ENCODE measurements at regions not wholly inside any gene's neighbourhood (a gene's known extent, or its start where the extent isn't known, plus 50 kb on each side); places are given as distances from the start of the nearest gene placed in this dataset.

DNA sequence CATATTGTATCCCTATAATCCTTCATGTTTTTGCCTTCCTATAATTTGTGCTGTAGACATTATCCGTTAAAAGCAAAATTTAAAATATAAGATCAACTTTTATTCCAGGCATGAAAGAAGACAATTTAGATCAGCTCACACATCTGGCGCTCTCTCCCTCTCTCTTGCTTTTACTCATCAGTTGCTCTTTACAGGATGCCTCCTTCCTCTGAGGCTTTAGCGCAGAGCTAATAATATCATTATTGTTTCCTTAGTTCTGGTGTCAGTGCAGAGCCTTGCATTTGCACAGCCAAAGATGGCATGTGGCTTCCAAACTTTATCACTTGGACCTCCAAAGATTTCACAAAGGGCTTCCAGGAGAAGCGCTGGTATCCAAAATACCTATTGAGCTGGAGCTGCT, 295.1 kb downstream of the FGF9 start:
- in situ Hi-C loops (cut with HindIII; ENCODE audit: low pct_unique_long_range_greater_than_20kb, low sequenced_read_pairs): no loop called here
- DNase-seq (ENCODE audit: low read depth, low spot score): no peak

DNA sequence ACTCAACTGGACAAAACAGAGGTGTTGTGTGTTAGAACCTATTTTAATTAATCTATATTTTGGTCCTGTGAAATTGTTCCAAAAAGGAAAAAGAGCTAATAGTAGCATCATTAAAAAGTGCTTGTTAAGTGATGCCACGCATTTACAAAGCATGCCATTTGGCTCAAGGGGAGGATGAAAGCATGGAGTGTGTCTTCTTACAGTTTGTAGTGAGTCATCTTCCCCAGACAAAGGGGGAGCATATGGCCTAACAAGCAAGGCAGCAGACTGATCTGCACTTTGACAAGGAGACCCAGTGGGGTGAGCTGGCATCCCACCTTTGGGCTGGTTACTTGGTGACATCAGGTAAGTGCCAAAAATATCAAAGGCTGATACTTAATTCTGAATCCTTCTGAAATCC, 297.0 kb downstream of the FGF9 start:
- DNase-seq (ENCODE audit: low read depth, low spot score): no peak
- in situ Hi-C loops (cut with HindIII; ENCODE audit: low pct_unique_long_range_greater_than_20kb, low sequenced_read_pairs): no loop called here

DNA sequence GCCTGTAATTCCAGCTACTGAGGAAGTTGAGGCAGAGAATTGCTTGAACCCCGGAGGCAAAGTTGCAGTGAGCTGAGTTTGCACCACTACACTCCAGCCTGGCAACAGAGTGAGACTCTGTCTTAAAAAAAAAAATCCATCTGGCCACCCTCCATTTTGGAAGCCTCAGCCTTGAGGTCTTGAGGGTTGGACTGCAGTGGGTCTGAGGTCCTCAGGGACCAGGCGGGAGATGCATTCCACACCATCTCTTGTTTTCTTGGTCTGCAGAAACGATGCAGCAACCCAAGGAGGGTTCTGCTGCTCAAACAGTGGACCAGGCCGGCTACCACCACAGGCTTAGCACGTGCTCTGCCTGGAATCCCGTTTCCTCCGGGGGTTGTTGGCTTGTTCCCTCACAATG, 299.3 kb downstream of the FGF9 start:
- in situ Hi-C loops (cut with HindIII; ENCODE audit: low pct_unique_long_range_greater_than_20kb, low sequenced_read_pairs): no loop called here
- no peak for DNase-seq (ENCODE audit: low read depth, low spot score)

GRCh38 chr13:21970918-21971317, 300.0 kb downstream of the FGF9 start:
- in situ Hi-C loops (cut with HindIII; ENCODE audit: low pct_unique_long_range_greater_than_20kb, low sequenced_read_pairs): no loop called here
- DNase-seq (ENCODE audit: low read depth, low spot score): no peak

DNA sequence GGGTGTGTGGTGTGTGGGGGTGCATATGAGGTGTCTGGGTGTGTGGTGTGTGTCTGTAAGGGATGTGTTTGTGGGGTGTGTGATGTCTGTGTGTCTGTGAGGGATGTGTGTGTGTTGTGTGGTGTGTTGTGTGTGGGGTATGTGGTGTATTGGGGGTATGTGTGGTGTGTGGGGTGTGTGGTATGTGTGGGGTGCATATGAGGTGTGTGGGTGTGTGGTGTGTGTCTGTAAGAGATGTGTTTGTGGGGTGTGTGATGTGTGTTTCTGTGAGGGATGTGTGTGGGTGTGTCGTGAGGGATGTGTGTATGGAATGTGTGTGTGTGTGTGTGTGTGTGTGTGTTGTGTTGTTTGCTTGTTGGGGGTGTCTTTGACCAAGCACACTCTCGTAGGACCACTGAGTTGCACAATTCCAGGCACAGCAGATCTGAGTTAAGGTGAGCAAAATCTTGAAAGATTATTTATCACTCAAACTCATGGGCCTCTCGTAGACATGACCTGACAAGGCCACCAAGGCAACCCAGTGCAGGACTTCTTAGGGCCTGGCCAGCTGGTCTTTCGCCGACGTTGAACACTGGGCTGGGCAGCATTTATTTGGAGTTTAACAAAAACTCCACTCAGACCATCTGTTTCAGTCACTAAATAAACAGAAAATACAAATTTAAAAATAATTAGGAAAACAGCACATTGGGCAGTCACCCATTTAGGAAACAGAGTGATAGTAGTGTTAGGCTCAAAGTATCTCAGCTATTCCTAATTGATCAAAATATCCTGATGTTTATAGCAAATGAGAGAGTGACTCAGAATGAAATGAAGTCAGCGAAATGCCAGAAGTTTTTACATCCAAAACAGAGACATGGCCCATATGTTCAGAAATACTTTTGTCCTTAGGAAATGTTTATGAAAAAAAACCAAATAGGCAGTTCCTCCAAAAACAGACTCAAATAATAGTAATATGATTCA, 301.1 kb downstream of the FGF9 start:
- no peak for DNase-seq (ENCODE audit: low read depth, low spot score)
- in situ Hi-C loops (cut with HindIII; ENCODE audit: low pct_unique_long_range_greater_than_20kb, low sequenced_read_pairs): no loop called here

DNA sequence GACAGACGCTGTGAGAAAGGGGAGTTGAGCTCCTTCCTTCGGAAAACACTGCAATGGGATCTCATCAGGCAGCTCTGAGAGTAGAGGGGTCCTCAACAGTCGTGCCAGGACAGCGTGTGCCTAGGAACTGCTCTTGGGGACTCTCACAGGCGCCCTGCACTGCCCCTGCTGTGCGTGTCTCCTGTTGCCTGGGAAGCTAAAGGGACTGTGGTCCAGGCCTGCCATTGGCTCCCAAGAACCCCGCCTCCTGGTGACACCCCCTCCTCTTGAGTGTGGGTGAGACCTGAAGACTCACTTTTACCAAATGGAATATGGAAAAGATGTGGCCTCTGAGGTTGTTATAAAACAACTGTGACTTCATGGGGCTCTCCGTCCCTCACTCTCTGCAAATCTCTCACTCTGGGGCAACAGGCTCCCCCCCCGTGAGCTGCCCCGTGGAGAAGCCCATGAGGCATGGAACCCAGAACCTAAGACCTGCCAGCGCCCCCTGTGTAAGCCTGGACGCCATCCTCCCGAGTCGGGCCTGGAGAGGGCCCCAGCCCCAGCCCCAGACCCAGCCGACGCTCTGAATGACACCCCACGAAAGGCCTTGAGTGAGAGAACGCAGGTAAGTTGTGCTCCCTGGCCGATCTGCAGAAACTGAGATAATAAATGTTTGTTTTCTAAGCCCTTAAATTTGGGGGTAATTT, 302.7 kb downstream of the FGF9 start:
- DNase-seq (ENCODE audit: low read depth, low spot score): no peak
- in situ Hi-C loops (cut with HindIII; ENCODE audit: low pct_unique_long_range_greater_than_20kb, low sequenced_read_pairs): no loop called here

- no peak for DNase-seq (ENCODE audit: low read depth, low spot score)
- in situ Hi-C loops (cut with HindIII; ENCODE audit: low pct_unique_long_range_greater_than_20kb, low sequenced_read_pairs): no loop called here
Measured at GRCh38 chr13:21974741-21975140, 303.9 kb downstream of the FGF9 start.

DNA sequence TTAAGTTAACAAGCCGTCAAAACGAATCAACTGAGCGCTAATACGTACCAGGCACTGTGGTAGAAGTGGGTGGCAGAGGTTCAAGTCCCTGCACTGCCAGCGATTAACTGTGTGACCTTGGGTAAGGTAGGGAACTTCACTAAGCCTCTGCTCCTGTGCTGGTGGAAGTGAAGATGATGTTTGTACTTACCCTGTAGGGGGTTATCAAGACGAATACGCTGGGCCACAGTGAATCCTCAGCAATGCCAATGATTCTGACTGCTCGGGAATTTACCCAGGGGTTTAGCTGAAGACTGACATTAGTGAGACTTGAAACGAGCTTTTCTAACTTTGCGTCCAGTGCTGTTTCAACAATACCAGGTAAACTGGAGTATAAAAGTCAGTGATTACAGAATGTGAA, 305.3 kb downstream of the FGF9 start:
- DNase-seq (ENCODE audit: low read depth, low spot score): no peak
- in situ Hi-C loops (cut with HindIII; ENCODE audit: low pct_unique_long_range_greater_than_20kb, low sequenced_read_pairs): no loop called here

- in situ Hi-C loops (cut with HindIII; ENCODE audit: low pct_unique_long_range_greater_than_20kb, low sequenced_read_pairs): no loop called here
- no peak for DNase-seq (ENCODE audit: low read depth, low spot score)
Measured at GRCh38 chr13:21979161-21979806, 308.4 kb downstream of the FGF9 start.

DNA sequence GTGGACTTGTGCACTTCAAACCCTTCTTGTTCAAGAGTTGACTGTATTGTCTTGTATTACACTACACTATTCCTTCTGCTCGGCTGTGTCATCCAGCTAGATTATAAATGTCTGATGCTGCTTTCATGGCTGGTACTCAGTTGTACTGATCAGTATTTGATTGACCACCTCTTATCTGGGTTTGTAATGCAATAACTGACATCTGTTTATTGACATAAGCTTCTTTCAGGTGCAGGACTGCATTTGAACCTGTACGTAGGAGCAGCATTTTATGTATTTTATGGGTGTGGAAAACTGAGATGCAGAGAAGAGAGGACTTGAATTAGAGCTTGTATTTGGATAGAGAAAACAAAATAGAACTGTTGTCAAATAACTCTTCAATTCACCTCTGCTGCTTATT, 309.2 kb downstream of the FGF9 start:
- in situ Hi-C loops (cut with HindIII; ENCODE audit: low pct_unique_long_range_greater_than_20kb, low sequenced_read_pairs): no loop called here
- DNase-seq (ENCODE audit: low read depth, low spot score): no peak

DNA sequence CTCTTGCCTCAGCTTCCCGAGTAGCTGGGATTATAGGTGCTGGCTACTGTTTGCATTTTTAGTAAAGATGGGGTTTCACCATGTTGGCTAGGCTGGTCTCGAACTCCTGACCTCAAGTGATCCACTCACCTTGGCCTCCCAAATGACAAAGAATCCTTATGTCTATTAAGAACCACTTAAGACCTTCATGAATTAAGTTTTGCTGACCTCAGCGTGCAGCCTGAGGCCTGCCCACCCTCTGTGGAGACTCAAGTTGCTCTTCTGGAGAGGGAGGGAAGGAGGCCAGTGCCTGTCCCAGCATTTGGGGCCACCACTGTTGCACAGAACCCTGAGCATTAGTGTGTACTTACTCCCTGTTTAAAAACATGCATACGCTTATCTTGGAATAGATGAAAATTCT, 313.3 kb downstream of the FGF9 start:
- DNase-seq (ENCODE audit: low read depth, low spot score): no peak
- in situ Hi-C loops (cut with HindIII; ENCODE audit: low pct_unique_long_range_greater_than_20kb, low sequenced_read_pairs): no loop called here

DNA sequence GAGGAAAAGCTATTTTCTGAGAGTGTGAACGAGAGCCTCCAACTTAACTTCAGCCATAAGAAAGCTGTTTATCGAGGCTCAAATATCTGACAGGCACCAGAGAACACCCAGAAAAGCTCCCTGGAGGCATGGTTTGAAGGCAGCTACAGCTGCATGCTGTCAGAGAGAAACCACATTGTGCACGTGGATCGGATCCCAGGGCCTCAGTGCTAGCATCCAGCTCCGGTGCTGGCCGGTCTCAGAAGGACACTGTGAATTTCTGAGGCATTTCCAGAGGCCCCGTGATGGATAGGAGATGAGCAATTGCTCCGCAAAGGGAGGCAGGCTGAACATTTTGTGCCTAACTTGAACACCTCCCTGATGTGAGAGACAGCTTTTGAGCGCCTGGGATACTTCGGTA, 315.7 kb downstream of the FGF9 start:
- in situ Hi-C loops (cut with HindIII; ENCODE audit: low pct_unique_long_range_greater_than_20kb, low sequenced_read_pairs): no loop called here
- no peak for DNase-seq (ENCODE audit: low read depth, low spot score)

- in situ Hi-C loops (cut with HindIII; ENCODE audit: low pct_unique_long_range_greater_than_20kb, low sequenced_read_pairs): no loop called here
- DNase-seq (ENCODE audit: low read depth, low spot score): no peak
Measured at GRCh38 chr13:21987793-21988192, 316.9 kb downstream of the FGF9 start.

DNA sequence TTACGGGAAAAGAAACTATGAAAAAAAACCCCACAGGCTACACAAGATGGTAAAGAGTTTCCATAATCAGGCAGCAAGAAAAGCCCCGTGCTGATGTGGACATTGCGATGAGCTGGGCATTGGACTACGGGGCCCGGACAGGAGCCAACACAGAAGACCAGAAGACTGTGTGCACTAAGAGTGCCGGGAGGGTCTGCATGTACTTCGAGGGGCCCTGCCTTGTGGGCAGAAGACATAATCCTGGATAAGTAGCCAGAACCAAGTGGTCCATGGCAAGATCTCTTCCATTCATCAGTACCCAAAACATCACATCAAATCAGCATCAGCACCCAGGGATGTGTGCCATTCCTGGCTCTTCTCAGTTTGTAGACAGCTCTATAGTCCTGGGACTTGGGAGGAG, 317.8 kb downstream of the FGF9 start:
- no peak for DNase-seq (ENCODE audit: low read depth, low spot score)
- in situ Hi-C loops (cut with HindIII; ENCODE audit: low pct_unique_long_range_greater_than_20kb, low sequenced_read_pairs): no loop called here

- in situ Hi-C loops (cut with HindIII; ENCODE audit: low pct_unique_long_range_greater_than_20kb, low sequenced_read_pairs): no loop called here
- DNase-seq (ENCODE audit: low read depth, low spot score): no peak
Measured at GRCh38 chr13:21996049-21996448, 325.2 kb downstream of the FGF9 start.

GRCh38 chr13:21997726-21998125, 326.9 kb downstream of the FGF9 start:
- no peak for DNase-seq (ENCODE audit: low read depth, low spot score)
- in situ Hi-C loops (cut with HindIII; ENCODE audit: low pct_unique_long_range_greater_than_20kb, low sequenced_read_pairs): no loop called here

GRCh38 chr13:21998279-21998990, 327.6 kb downstream of the FGF9 start:
- in situ Hi-C loops (cut with HindIII; ENCODE audit: low pct_unique_long_range_greater_than_20kb, low sequenced_read_pairs): no loop called here
- DNase-seq (ENCODE audit: low read depth, low spot score): no peak

DNA sequence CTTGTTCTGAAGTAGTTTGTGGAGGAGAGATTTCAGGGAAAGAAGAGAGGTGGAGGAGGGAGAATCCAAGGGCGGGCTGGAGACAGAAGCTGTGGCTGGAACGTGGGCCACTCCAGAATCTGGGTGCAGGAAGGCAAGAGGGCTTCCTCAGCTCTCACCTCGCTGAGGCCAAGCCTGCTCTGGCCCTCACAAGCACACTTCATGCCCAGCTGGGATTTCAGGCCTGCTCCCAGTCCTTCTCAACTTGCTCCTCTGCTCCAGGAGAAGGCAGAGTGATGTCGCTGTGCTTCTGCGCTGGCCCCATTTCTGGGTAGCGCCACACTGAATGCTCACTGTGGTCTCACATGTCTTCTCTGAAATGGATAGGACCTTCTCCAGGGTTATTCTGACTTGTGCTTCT, 328.8 kb downstream of the FGF9 start:
- no peak for DNase-seq (ENCODE audit: low read depth, low spot score)
- in situ Hi-C loops (cut with HindIII; ENCODE audit: low pct_unique_long_range_greater_than_20kb, low sequenced_read_pairs): no loop called here
